Smooth muscle cell of the brain vasculature (primary cell): ENCODE measurements at regions not wholly inside any gene's neighbourhood (a gene's known extent, or its start where the extent isn't known, plus 50 kb on each side); places are given as distances from the start of the nearest gene placed in this dataset.
"Not testable (repeated sequence)": the region's sequence is repeated elsewhere in the genome, so short reads cannot be mapped to it uniquely, and the experiment has no call there.

Source experiments
- DNase-seq: peaks from one replicate; pipeline ENCODE4 v3.0.0-alpha.2; 2012; ENCODE audit warnings: low read depth, low spot score

DNA sequence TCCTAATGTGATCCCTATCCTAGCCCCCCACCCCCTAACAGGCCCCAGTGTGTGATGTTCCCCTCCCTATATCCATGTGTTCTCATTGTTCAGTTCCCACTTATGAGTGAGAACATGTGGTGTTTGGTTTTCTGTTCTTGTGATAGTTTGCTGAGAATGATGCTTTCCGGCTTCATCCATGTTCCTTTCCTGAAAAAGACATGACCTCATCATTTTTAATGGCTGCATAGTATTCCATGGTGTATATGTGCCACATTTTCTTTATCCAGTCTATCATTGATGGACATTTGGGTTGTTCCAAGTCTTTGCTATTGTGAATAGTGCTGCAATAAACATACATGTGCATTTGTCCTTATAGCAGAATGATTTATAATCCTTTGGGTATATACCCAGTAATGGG lies 214.4 kb upstream of the RAI14 start:
- not testable (repeated sequence) for DNase-seq

DNA sequence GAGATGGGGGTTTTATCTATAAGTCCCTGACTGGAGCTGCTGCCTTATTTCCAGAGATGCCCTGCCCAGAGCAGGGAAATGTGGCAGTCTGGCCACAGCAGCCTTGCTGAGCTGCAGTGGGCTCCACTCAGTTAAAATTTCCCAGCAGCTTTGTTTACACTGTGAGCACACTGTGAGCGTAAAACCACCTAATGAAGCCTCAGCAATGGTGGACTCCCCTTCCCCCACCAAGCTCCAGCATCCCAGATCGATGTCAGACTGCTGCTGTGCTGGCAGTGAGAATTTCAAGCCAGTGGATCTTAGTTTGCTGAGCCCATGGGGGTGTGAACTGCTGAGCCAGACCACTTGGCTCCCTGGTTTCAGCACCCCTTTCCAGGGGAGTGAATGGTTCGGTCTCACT lies 208.7 kb upstream of the RAI14 start:
- no peak for DNase-seq

DNA sequence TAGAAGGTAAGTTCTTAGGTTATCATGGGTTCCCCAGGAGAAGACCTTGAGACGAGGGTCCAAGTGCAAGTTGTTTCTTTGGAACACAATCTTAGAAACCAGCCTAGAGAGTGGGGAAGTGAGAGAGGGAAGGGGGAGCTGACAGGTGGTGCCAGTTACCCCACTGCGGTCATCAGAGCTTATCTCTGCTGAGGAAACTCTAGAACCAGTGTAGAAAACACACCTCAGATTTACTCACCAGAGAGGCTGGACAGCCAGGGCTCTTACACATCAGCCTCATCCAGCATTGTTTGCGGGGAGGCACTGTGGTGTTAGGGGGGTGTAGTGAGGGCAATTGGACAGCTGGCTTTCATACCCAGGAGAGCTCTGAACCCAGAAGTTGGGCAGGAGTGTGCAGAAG lies 206.5 kb upstream of the RAI14 start:
- no peak for DNase-seq

DNA sequence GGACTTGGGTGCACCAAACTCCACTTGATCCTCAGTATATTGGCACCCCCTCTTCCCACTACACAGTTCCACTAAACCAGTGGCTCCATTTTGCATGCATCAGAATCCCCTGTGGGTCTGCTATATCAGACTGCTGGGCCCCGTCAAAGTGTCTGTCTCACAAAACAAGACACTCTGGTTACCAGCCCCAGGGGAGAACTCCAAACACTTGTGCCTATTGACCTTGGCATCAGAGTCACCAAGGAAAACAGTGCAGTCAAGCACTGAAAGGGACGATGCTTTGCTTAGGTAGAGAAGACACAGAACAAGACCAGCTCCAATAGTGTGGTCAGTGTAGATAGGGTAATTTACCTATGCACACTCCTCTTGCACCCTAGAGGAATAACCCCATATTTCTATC lies 205.8 kb upstream of the RAI14 start:
- no peak for DNase-seq

DNA sequence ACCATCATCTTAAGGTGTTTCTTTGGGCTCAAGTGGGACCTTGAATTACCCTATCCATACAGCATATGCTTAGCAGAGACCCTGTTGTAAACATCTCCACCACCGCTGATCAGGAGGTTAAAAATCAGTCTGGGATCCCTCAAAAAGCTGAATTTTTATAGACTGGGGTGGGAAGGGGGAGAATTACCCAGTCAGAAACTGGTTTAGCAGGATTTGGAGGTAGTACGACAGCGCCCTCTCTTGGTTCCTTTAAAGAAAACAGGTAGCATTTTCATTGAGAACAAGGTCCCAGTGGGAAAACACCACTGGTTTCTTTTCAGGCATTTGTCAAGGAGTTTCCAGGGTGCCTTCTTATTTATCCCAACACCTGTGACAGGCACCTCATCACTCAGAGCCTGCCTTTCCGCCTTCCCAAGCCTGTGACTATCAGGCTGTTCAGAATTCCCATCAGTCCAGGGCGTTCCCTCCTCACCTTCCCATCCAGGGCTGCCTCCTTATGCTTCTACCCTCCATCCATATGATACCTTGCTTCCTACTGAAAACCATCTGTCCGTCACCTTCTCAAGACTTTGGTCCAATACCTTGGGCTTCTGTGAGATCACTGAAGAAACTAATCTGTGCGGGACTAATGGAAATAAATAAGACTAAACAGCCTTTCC lies 203.8 kb upstream of the RAI14 start:
- no peak for DNase-seq

DNA sequence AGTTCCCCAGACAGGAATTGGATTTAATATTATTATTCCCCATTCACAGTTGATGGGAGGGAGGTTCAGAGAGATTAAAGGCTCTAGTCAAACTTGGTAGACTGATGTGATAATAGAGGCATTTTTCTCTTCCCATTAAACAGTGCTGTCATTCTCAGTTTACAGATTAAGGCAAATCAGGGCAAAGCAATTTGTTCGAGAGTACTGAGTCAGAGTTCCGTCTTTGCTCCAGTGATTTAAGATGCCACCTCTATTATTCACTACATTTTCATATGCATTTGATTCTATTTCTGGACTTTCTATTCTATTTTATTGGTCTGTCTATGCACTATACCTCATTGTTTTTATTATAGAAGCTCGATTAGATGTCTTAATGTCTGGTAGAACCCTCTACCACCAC lies 201.0 kb upstream of the RAI14 start:
- DNase-seq: no peak

DNA sequence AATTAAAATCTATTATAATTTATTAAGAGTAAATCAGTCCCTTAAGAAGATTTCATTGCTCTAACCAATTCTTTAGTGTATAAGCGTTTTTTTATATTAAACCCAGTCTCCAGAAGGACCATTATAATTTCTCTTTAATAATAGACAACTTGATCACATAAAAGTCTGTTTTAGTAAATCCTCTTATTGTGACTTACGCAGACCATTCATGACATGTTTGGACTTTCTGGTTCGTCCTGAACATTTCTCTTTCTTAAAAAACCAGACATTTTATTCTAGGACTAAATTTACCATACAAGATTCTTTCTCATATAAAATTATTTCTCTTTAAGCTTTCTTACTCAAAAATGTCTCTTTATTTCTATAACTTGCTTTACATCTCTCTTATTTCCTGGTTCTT lies 196.2 kb upstream of the RAI14 start:
- DNase-seq: no peak

DNA sequence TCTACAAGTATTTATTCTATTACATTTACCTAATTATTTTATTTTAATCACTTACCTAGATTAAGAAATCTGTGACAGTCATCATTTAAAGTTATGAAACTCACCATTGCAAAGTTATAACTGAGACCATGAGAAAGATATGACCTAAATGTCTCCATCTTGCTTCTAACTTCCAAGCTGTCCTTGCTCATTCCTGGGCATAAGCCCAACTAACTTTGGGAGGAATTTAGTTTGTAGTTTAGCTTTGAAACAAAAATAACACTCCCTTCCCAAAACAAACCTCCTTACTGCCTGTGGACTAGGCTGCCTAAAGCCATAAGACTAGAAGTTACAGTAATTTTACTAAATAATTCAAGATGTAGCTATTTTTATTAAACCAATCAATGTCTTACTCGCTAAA lies 195.6 kb upstream of the RAI14 start:
- DNase-seq: no peak

DNA sequence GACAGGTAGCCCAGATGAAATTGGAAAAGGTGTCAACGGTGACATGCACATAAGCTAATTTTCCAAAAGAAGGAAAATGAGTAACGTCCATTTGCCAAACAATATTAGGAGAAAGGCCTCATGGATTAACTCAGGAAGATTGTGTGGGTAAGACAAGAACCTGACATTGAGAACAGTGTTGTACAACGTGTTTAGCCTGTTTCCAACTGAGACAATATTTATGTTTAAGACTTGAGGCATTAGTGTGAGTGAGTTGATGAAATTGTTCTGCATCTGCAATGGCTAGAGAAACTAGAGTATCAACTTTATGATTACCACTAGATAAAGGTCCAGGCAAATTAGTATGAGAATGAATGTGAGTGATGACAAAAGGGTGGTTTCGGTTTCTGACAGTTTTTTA lies 191.3 kb upstream of the RAI14 start:
- DNase-seq: no peak

DNA sequence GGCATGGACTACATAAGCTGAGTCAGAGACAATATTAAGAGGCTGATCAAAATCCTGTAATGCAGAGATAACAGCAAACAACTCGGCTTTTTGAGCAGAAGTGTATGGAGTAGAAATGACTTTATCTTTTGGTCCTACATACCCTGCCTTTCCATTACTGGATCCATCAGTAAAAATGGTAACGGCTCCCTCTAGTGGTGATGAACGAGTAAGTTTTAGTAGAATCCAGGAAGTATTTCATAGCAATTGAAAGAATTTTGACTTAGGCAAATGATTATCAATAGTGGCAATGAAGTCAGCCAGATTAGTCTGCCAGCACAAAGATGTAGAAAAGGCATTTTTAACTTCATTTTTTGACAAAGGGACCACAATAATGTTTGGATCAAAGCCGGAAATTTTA lies 190.8 kb upstream of the RAI14 start:
- not testable (repeated sequence) for DNase-seq

DNA sequence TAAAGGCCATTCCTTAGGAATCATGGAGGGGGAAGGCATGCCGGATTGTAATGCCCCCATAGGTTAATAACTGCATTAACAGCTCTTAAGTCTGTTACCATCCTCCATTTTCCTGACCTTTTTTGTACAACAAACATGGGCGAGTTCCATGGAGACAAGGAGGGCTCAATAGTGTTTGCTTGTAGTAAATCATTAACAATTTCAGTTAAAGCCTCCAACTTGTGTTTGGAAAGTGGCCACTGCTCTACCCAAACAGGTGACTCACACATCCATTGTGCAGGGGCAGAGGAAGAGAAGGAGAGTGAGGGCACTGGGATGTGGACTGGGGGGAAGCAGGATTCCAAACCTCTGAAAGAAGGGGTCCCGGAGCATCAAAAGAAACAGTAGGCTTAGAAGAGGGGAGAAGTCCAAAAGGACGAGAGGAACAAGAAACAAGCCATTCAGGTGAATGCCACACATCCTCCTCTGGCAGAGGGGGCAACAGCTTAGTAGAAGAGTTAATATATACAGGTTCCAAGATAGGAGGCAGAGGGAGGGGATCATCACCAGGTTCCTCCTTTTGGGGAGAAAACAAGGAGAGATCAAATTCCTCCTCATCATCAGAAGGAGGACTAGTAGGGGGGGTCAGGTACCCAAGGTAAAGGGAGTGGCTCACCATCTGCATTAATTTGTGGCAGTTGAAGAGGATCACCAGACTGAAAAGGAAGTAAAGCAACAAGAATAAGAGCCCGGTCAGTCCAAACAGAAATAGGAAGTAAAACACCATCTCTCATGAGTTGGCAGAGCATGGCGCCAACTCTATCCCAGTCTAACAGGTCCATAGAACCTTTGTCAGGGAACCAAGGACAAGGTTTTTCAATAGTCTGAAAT lies 189.4 kb upstream of the RAI14 start:
- DNase-seq: not testable (repeated sequence)

DNA sequence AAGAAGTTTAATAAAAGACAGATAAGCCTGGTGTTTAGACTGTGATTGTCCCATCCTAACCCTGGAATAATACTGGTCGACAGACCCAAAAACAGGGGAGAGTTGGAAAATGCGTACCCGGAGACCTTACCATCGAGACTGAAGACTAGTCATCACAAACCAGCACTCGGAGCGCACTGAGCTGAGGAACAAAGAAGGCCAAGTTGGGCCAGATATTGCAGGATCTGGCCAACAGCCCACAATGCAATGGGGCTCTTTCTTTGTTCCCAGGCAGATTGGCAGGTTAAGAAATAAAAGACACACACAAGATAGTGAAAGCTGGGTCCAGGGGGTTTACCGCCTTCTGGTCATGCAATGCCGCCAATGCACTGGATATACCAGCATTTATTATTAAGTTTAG lies 188.7 kb upstream of the RAI14 start:
- DNase-seq: no peak

DNA sequence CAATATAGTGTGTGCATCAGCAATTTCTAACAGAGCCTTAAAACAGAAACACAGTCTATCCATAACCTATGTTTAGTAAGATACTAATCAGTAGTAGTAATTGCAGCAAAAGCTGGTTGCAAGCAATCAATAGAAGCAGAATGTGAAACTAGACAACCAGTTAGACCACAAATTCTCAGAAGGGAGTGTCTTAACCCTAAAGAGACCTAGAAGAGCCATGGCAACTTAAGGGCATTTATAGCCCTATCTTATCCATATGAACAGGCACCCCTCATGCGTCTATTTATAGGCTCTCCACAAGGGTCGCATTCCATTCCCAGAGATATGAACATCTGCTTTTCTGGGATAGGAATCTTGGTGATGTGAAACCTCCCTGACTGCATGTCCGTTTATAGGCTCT lies 188.1 kb upstream of the RAI14 start:
- DNase-seq: not testable (repeated sequence)

DNA sequence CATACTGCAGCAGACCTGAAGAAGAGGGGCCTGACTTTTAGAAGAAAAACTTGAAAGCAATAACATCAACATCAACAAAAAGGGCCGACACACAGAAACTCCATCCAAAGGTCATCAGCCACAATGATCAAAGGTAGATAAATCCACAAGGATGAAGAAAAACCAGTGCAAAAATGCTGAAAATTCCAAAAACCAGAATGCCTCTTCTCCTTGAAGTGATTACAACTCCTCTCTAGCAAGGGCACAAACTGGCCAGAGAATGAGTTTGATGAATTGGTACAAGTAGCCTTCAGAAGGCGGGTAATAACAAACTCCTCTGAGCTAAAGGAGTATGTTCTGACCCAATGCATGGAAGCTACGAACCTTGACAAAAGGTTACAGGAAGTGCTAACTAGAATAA lies 186.2 kb upstream of the RAI14 start:
- no peak for DNase-seq

DNA sequence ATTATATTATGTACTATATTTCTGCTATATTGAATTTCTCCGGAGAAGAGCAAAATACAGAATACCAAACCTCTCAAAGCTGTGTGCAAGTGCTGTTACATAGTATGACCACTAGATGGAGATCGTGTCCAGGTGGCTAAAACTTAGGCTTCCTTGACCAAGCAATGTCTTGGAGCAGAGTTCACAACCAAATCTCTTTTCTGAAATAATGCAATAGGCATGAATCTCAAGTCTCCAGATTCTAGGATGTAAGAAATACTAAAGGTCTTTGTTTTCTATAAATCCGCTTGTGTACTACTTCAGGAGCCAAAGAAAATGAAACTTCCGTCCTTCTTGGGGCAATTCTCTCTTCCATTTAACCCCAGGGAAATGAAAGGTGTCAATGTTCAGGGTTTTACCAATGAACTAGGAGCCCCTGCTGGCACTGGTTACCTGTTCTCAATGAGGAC lies 181.5 kb upstream of the RAI14 start:
- DNase-seq: no peak

DNA sequence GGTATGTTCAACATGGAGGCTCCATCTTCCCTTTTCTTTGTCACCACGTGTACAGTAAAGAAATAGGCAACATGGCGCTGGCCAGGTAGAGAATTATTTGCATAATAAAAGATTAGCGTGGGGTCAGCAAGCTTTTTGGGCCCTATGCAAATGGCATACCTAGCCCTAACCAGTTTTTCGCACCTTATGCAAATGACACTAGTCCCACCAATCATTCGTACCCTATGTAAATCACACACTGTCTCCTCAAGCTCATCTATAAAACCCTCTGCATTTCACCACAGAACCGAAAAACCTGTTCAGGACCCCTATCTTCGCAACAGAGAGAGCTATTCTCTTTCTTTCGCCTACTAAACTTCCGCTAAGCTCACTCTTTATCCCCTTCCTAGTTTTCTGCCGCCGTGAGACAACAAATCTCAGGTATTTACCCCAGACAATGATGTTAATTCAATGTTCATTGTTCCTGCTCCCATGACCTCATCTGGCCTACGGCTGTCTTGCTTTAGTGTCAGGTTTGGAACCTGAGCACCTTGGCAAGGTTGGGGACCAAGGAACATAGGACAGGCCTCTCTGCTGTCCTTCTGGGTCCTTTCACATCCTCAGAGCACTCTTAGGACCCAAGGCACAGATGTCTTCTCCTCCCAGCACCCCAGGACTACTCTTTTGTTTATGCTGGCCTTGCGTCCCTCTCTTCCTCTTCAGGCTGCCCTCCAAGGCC lies 180.7 kb upstream of the RAI14 start:
- DNase-seq: no peak

DNA sequence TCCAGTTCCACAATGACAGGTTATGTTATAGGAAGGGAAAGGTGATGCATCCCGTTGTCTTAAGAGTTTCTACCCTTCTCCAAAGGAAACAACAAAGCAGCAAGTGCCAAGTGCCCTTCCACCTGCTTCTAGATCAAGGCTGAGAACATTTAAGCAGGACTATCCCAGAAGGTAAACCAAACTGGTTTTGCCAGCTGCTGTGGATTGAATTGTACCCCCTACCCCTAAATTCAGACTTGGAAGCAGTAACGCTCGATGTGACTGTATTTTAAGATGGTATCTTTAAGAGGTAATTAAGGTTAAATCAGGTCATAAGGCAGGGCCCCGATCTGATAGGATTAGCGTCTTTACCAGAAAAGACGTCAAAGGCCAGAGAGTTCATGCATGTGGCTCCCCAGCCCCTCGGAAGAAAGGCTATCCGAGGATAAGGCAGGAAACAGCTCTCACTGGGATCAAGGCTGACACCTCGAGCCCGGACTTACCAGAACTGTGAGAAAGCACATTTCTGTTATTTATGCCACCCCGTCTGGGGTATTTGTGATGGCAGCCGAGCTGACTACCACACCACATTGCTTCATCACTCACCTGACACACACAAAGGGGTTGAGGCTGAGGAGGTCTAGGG lies 179.1 kb upstream of the RAI14 start:
- DNase-seq: no peak

DNA sequence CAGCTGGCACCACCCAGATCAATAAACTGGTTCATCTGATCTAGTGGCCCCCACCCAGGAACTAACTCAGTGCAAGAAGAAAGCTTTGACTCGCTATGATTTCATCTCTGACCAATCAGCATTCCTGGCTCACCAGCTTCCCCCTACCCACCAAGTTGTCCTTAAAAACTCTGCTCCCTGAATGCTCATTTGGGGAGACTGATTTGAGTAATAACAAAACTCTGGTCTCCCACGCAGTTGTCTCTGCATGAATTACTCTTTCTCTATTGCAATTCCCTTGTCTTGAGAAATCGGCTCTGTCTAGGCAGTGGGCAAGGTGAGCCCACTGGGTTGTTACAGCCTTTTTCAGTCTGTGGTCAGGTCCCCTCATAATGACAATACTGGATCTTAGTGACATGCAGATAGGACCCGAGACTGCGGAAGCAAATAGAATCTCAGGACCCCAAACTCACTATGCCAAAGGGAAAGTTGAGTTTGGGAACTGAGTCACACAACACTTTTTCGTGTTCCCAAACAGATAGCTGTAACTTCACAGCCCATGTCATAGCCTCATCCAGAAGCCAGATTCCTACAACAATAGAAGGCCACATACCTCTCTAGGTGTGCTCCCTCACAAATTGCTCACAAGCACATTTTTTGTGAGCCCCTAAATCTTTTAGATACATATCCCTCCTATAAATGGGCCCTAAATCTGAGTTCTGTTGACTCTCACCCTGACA lies 175.2 kb upstream of the RAI14 start:
- no peak for DNase-seq

DNA sequence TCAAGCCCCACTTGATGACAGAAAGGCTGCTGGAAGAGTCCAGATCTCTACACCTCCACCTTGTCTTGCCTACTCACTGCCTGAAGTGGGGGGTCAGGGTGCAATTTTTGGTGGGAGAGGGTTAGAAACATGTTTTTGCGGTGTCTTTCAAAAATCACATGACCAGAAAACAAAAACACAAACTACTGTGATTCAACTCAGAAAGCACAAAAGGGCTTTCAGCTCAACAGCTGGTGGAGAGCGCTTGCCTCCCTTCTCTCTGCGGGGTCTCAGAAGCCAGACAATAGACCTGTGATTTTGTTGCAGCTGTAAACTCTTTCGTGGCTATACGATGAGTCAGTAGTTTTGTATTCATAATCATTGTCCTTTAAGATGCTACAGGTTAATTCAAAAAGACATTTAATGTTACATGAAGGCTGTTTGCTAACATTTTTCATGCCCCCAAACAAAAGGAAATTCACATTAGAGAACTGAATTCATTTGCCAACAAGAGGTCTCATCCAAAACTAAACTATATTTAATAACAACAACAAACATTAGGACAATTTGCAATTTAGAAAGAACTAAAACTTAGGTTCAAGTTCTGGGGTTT lies 172.6 kb upstream of the RAI14 start:
- DNase-seq: no peak

DNA sequence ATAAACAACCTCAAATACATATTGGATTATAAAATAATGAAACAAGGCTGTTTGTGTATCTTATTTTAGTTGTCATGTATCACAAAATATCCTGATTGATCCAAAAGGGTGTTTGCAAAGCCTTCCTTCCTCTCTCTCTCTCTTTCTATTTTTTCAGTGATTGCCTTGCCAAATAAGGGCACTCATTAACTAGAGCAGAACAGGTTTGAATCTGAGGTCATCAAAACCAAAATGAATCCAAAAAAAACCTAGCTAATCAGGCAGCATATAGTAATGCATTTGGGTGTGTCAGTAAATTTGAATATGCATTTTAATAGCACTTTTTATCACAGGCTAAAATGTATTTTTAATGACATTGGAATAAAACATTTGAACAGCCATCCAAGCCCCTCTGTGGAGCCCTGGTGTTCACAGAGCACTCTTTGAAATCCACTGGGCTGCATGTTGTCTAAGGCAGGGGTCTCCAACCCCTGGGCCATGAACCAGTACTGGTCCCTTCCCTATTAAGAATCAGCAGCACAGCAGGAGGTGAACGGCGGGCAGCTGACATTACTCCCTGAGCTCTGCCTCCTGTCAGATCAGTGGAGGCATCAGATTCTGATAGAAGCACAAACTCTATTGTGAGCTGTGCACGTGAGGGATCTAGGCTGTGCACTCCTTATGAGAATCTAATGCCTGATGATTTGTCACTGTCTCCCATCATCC lies 171.8 kb upstream of the RAI14 start:
- DNase-seq: no peak

DNA sequence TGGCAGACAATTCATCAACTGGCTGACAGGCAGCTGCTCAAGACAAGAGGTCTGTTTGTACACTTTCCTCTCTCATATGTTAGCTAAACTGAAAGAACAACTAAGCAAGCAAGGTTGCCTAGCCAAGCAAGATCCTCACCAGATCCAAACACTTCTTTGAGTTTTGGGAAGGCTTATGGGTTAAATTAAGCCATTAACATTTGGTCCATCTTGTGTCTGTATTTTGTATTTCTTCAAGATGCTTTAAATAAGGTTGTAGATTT lies 170.4 kb upstream of the RAI14 start:
- DNase-seq: no peak
